IMR-90 (cell line): ENCODE measurements at regions not wholly inside any gene's neighbourhood (a gene's known extent, or its start where the extent isn't known, plus 50 kb on each side); places are given as distances from the start of the nearest gene placed in this dataset.

Experiments
- ATAC-seq: fragments of 200-7000 bp; cut with Tn5 transposase; 2 replicates; pipeline ENCODE4 v1.9.1; 2020; ENCODE audit warnings: low read depth, mild to moderate bottlenecking, moderate library complexity
- BruUV-seq: library from RNA; stranded (reverse); fragments of 400-500 nt; replicated peaks from 2 replicates; lab custom pipeline; 2021; lab: Mats Ljungman, UMichigan
- CTCF ChIA-PET: fragments of 300-600 bp; formaldehyde crosslinking; extraction: SDS; loops from one replicate; lab custom pipeline; 2021; ENCODE audit warnings: antibody characterized with exemption; lab: Yijun Ruan, JAX
- POLR2A ChIA-PET: fragments of 300-600 bp; sonication (Branson Sonifier 250); formaldehyde crosslinking; loops from one replicate; lab custom pipeline; 2022; ENCODE audit warnings: antibody characterized with exemption; ENCODE audit not compliant: unreplicated experiment; lab: Charles Lee
- DNase-seq: peaks from one replicate; pipeline ENCODE4 v3.0.0; 2013
- H2AFZ ChIP-seq: replicated peaks from 2 replicates; pipeline ENCODE3; 2013; ENCODE audit warnings: low read length, mild to moderate bottlenecking; ENCODE audit not compliant: poor library complexity
- H2AK5ac ChIP-seq: 2 replicates; pipeline ENCODE4 v1.6.1; 2013; ENCODE audit warnings: low read depth, low read length, inconsistent platforms
- H2AK9ac ChIP-seq: replicated peaks from 2 replicates; pipeline ENCODE3; 2013; ENCODE audit warnings: mild to moderate bottlenecking, low read depth, low read length, moderate library complexity; ENCODE audit not compliant: poor library complexity
- H2BK120ac ChIP-seq: 2 replicates; pipeline ENCODE4 v1.6.1; 2013; ENCODE audit warnings: low read depth, low read length, inconsistent platforms
- H2BK15ac ChIP-seq: 3 replicates; pipeline ENCODE4 v1.6.1; 2013; ENCODE audit warnings: low read depth, low read length, inconsistent platforms
- H2BK20ac ChIP-seq: 2 replicates; pipeline ENCODE4 v1.6.1; 2013; ENCODE audit warnings: low read depth, mild to moderate bottlenecking, inconsistent platforms, low read length, moderate library complexity
- H2BK5ac ChIP-seq: 2 replicates; pipeline ENCODE4 v1.6.1; 2013; ENCODE audit warnings: mild to moderate bottlenecking, low read depth, low read length, inconsistent platforms; ENCODE audit not compliant: poor library complexity, severe bottlenecking
- H3K14ac ChIP-seq: replicated peaks from 2 replicates; pipeline ENCODE4 v1.6.1; 2013; ENCODE audit warnings: low read depth, low read length, inconsistent platforms
- H3K18ac ChIP-seq: 2 replicates; pipeline ENCODE4 v1.6.1; 2013; ENCODE audit warnings: low read depth, low read length, control low read depth
- H3K23ac ChIP-seq: 2 replicates; pipeline ENCODE4 v1.6.1; 2013; ENCODE audit warnings: low read depth, low read length, inconsistent platforms
- H3K27ac ChIP-seq: 2 replicates; pipeline ENCODE4 v1.5.1; 2013; ENCODE audit warnings: mild to moderate bottlenecking, control low read depth, low read length; ENCODE audit not compliant: insufficient read depth
- H3K27me3 ChIP-seq: 2 replicates; pipeline ENCODE4 v1.6.1; 2013; ENCODE audit warnings: low read length; ENCODE audit not compliant: control insufficient read depth, insufficient read depth
- H3K36me3 ChIP-seq: 2 replicates; pipeline ENCODE4 v1.6.1; 2013; ENCODE audit warnings: low read length, mixed read lengths; ENCODE audit not compliant: control insufficient read depth, insufficient read depth
- H3K4ac ChIP-seq: 2 replicates; pipeline ENCODE4 v1.6.1; 2013; ENCODE audit warnings: low read depth, low read length, inconsistent platforms
- H3K4me1 ChIP-seq: 2 replicates; pipeline ENCODE4 v1.6.1; 2013; ENCODE audit warnings: low read length, mixed read lengths; ENCODE audit not compliant: control insufficient read depth, insufficient read depth
- H3K4me2 ChIP-seq: 2 replicates; pipeline ENCODE4 v1.6.1; 2013; ENCODE audit warnings: low read depth, mild to moderate bottlenecking, control low read depth, low read length, moderate library complexity
- H3K4me3 ChIP-seq: 2 replicates; pipeline ENCODE4 v1.5.1; 2013; ENCODE audit warnings: low read depth, mild to moderate bottlenecking, control low read depth, low read length, moderate library complexity; ENCODE audit not compliant: insufficient read depth
- H3K56ac ChIP-seq: 2 replicates; pipeline ENCODE4 v1.6.1; 2013; ENCODE audit warnings: low read length, inconsistent platforms; ENCODE audit not compliant: insufficient read depth; ENCODE audit errors: extremely low read depth
- H3K79me1 ChIP-seq, 2 experiments: 2 replicates each; pipeline ENCODE4 v1.6.1; 2013; ENCODE audit warnings: low read length in 2 of 2, inconsistent platforms in 1 of 2, low read depth in 1 of 2
- H3K9ac ChIP-seq: 2 replicates; pipeline ENCODE4 v1.6.1; 2013; ENCODE audit warnings: low read depth, low read length, control low read depth
- H3K9me1 ChIP-seq: 2 replicates; pipeline ENCODE4 v1.6.1; 2013; ENCODE audit warnings: low read length, inconsistent platforms; ENCODE audit not compliant: insufficient read depth
- H3K9me3 ChIP-seq: 2 replicates; pipeline ENCODE4 v1.6.1; 2013; ENCODE audit warnings: low read length; ENCODE audit not compliant: control insufficient read depth, insufficient read depth
- H4K20me1 ChIP-seq: 2 replicates; pipeline ENCODE4 v1.6.1; 2013; ENCODE audit warnings: low read length, inconsistent platforms; ENCODE audit not compliant: insufficient read depth
- H4K5ac ChIP-seq: 2 replicates; pipeline ENCODE4 v1.6.1; 2013; ENCODE audit warnings: mild to moderate bottlenecking, low read depth, low read length, control low read depth
- H4K8ac ChIP-seq, 2 experiments: 2 replicates each; pipeline ENCODE4 v1.6.1; 2013; ENCODE audit warnings: low read depth in 2 of 2, low read length in 2 of 2, control low read depth in 1 of 2, inconsistent platforms in 1 of 2
- H4K91ac ChIP-seq: 2 replicates; pipeline ENCODE4 v1.6.1; 2013; ENCODE audit warnings: low read depth, low read length, inconsistent platforms; ENCODE audit not compliant: insufficient read depth
- FOS ChIP-seq: fragments of 150-350 bp; IDR thresholded peaks from 2 replicates; pipeline ENCODE4 v1.6.1; 2016; ENCODE audit warnings: low read depth, low read length
- MAFK ChIP-seq: IDR thresholded peaks from 2 replicates; pipeline ENCODE4 v1.6.1; 2012; ENCODE audit warnings: low read depth, low read length, improper control_type of control experiment
- POLR2A ChIP-seq: IDR thresholded peaks from 2 replicates; pipeline ENCODE4 v1.6.1; 2012; ENCODE audit warnings: mild to moderate bottlenecking, low read depth, low read length
- RFX5 ChIP-seq: IDR thresholded peaks from 2 replicates; pipeline ENCODE4 v1.8.0; 2012; ENCODE audit warnings: low read depth, mild to moderate bottlenecking, low read length, moderate library complexity
- WGBS, 2 experiments: methylation state at CpG; one replicate each; pipeline versions ENCODE4 v1.1.5 to v1.1.7; 2013; ENCODE audit warnings: missing lambda C conversion rate in 2 of 2; ENCODE audit not compliant: insufficient read length in 1 of 2; ENCODE audit errors: extremely low coverage in 2 of 2; 5-methylcytosine and 5-hydroxymethylcytosine counted together
- dilution Hi-C: fragments of 300-500 bp; cut with HindIII; formaldehyde crosslinking; loops from one replicate; pipeline ENCODE4 v1.14.3; 2018; ENCODE audit warnings: low sequenced_read_pairs; ENCODE audit not compliant: unreplicated experiment
- in situ Hi-C: fragments of 300-500 bp; cut with MboI; formaldehyde crosslinking; loops from 3 replicates; pipeline ENCODE4 v1.14.3; 2019; ENCODE audit warnings: low sequenced_read_pairs, inconsistent platforms, mixed read lengths
- intact Hi-C: fragments of 100-400 bp; cut with micrococcal nuclease; formaldehyde crosslinking; loops from 2 replicates; pipeline ENCODE4 v1.10.0; 2022
- TF ChIP-seq, protein P1 (sequence below): conservative IDR thresholded peaks from 2 replicates; pipeline ENCODE4 v1.5.1; 2012; ENCODE audit warnings: mild to moderate bottlenecking, low read depth, low read length, improper control_type of control experiment

DNA sequence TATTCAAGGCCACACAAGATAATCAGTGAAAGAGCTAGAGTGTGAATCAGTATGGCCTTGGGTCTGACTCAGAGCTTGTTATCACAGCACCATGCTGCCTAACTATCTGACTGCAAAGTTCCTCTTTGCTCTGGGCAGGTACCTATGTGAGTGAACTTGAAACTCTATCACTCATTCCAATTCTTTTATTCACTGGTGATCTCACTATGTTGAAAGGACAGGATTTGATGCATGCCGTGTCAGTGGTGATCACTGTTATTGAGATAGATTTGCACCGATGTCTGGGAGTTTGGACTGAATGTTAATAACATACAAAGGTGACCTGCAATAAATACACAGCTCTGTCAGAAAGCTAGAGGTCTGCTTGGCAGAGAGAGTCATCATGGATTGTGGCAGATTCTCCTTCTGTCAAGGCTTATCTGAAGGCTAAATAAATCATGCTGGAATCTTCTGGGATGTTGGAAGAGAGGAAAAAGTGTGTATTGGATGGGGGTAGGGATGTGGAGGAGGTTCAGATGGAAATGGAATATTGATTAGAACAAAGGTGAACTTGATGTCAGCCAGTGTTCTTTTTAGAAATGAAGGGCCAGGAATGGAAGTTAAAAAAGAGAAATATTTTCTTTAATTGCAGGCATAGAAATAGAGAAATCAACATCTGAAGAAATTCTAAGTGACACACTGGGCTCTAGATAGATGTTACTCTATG lies 91.8 kb upstream of the TNC start:
- Histone ChIP-seq H3K4ac (peak overlapping the region; percentile 10; the same call in 1 of the 2 replicates), H3K14ac (0 out of 2 replicates have a peak overlapping the region, but pooled peaks have one; percentile 12), H3K9me3 (no peaks in the 10 kb centered on the region), H2BK20ac (peak overlapping the region; percentile 50), H3K4me2 (no peak overlapping the region), H4K20me1 (no peaks in the 10 kb centered on the region), H4K5ac (peak overlapping the region; percentile 34; the same call in 1 of the 2 replicates), H2AFZ (no peak overlapping the region), H3K4me1 (peaks cover 28% of the 10 kb centered on the region), H3K36me3 (no peaks in the 10 kb centered on the region), H3K79me1 (no peaks in the 10 kb centered on the region), H2AK9ac (no peak overlapping the region), H4K91ac (no peak overlapping the region), H2AK5ac (peak overlapping the region; percentile 14; the same call in 1 of the 2 replicates), H2BK15ac (peak overlapping the region; percentile 35; the same call in 2 of the 3 replicates), H3K56ac (no peak overlapping the region), H4K8ac (peak overlapping the region in 1 of 2 experiments; percentile 37; a peak in 1 of 4 replicates), H3K4me3 (no peak overlapping the region), H3K9me1 (peaks cover 10% of the 10 kb centered on the region; the same call in 1 of the 2 replicates), H3K27me3 (no peaks in the 10 kb centered on the region), H3K18ac (peak overlapping the region; percentile 24; the same call in 1 of the 2 replicates), H2BK120ac (peak overlapping the region; percentile 64), H2BK5ac (peak overlapping the region; percentile 12), H3K9ac (0 out of 2 replicates have a peak overlapping the region, but pooled peaks have one; percentile 8), H3K23ac (no peak overlapping the region), H3K27ac (no peak overlapping the region)
- no peak for TF ChIP-seq MAFK
- no peak for TF ChIP-seq RFX5
- 0 out of 2 replicates have a peak, but pooled peaks have one; percentile 25 for TF ChIP-seq FOS
- TF ChIP-seq POLR2A: no peak
- TF ChIP-seq, protein P1, sequence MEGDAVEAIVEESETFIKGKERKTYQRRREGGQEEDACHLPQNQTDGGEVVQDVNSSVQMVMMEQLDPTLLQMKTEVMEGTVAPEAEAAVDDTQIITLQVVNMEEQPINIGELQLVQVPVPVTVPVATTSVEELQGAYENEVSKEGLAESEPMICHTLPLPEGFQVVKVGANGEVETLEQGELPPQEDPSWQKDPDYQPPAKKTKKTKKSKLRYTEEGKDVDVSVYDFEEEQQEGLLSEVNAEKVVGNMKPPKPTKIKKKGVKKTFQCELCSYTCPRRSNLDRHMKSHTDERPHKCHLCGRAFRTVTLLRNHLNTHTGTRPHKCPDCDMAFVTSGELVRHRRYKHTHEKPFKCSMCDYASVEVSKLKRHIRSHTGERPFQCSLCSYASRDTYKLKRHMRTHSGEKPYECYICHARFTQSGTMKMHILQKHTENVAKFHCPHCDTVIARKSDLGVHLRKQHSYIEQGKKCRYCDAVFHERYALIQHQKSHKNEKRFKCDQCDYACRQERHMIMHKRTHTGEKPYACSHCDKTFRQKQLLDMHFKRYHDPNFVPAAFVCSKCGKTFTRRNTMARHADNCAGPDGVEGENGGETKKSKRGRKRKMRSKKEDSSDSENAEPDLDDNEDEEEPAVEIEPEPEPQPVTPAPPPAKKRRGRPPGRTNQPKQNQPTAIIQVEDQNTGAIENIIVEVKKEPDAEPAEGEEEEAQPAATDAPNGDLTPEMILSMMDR: no peak
- dilution Hi-C loops: no loop called here
- ChIA-PET CTCF (no interaction called here), POLR2A (no interaction called here)
- in situ Hi-C loops: no loop called here
- DNase-seq (peak; percentile 60), ATAC-seq (0 out of 2 replicates have a peak, but pooled peaks have one; percentile 7)
- no TSS peak for BruUV-seq
- intact Hi-C loops: loop anchor here (5.0 to 10.0 kb wide), 3 partner anchors 165 to 192 kb away; no protein-coding TSS in a partner anchor
- WGBS, 2 experiments: 14% methylated on average over 1 of the region's 2 CpGs; no CpG with 5 or more reads in 1 of the 2 experiments
